PC-3 (cell line): ENCODE measurements at regions not wholly inside any gene's neighbourhood (a gene's known extent, or its start where the extent isn't known, plus 50 kb on each side); places are given as distances from the start of the nearest gene placed in this dataset.

Source experiments
- ATAC-seq: fragments of 200-7000 bp; cut with Tn5 transposase; 2 replicates; pipeline ENCODE4 v1.9.1; 2020; ENCODE audit warnings: mild to moderate bottlenecking, moderate library complexity
- BruUV-seq: library from RNA; stranded (reverse); fragments of 400-500 nt; replicated peaks from 2 replicates; lab custom pipeline; 2021; lab: Mats Ljungman, UMichigan
- CTCF ChIA-PET: fragments of 300-600 bp; sonication (Branson Sonifier 250); formaldehyde crosslinking; loops from one replicate; lab custom pipeline; 2022; ENCODE audit warnings: antibody characterized with exemption; lab: Charles Lee
- POLR2A ChIA-PET: fragments of 300-600 bp; sonication (Branson Sonifier 250); formaldehyde crosslinking; loops from one replicate; lab custom pipeline; 2022; ENCODE audit warnings: antibody characterized with exemption; ENCODE audit not compliant: unreplicated experiment; lab: Charles Lee
- DNase-seq: peaks from one replicate; pipeline ENCODE4 v3.0.0-alpha.2; 2015
- H2AFZ ChIP-seq: fragments of 300-600 bp; sonication (generic); 2 replicates; pipeline ENCODE4 v1.6.0; 2016; ENCODE audit warnings: antibody characterized with exemption, low read length
- H3F3A ChIP-seq: fragments of 300-600 bp; sonication (generic); one replicate; pipeline ENCODE4 v1.6.0; 2017; ENCODE audit warnings: antibody characterized with exemption, low read length, control low read depth, mild to moderate bottlenecking; ENCODE audit not compliant: unreplicated experiment
- H3K27ac ChIP-seq: fragments of 300-600 bp; sonication (generic); 2 replicates; pipeline ENCODE4 v1.5.1; 2016; ENCODE audit warnings: mild to moderate bottlenecking, low read length
- H3K27me3 ChIP-seq: fragments of 300-600 bp; sonication (generic); 2 replicates; pipeline ENCODE4 v1.6.1; 2016; ENCODE audit warnings: low read length, mixed read lengths
- H3K36me3 ChIP-seq: fragments of 300-600 bp; sonication (generic); 2 replicates; pipeline ENCODE4 v1.6.1; 2016; ENCODE audit warnings: low read depth, mixed run types, low read length, mixed read lengths
- H3K4me1 ChIP-seq: fragments of 300-600 bp; sonication (generic); 2 replicates; pipeline ENCODE4 v1.5.1; 2016; ENCODE audit warnings: low read length; ENCODE audit not compliant: insufficient read depth
- H3K4me2 ChIP-seq: fragments of 300-600 bp; sonication (generic); 2 replicates; pipeline ENCODE4 v1.6.0; 2016; ENCODE audit warnings: low read length
- H3K4me3 ChIP-seq: fragments of 300-600 bp; sonication (generic); 2 replicates; pipeline ENCODE4 v1.5.1; 2016; ENCODE audit warnings: mild to moderate bottlenecking, low read length, mixed read lengths
- H3K79me2 ChIP-seq: fragments of 300-600 bp; sonication (generic); 2 replicates; pipeline ENCODE4 v1.6.1; 2017; ENCODE audit warnings: low read length, mixed read lengths
- H3K9ac ChIP-seq: fragments of 300-600 bp; sonication (generic); 2 replicates; pipeline ENCODE4 v1.6.0; 2016; ENCODE audit warnings: mild to moderate bottlenecking, low read length
- H3K9me2 ChIP-seq: fragments of 300-600 bp; sonication (generic); replicated peaks from 2 replicates; pipeline ENCODE4 v1.6.1; 2016; ENCODE audit warnings: mixed run types, low read length, mixed read lengths
- H3K9me3 ChIP-seq: fragments of 300-600 bp; sonication (generic); 2 replicates; pipeline ENCODE4 v1.6.1; 2016; ENCODE audit warnings: low read length, mixed read lengths
- H4K20me1 ChIP-seq: fragments of 300-600 bp; sonication (generic); 2 replicates; pipeline ENCODE4 v1.6.1; 2016; ENCODE audit warnings: low read length, mixed read lengths
- EZH2 ChIP-seq: fragments of 300-600 bp; sonication (generic); IDR thresholded peaks from one replicate; pipeline ENCODE4 v1.6.1; 2017; ENCODE audit warnings: antibody characterized with exemption, mild to moderate bottlenecking, low read length; ENCODE audit not compliant: unreplicated experiment
- EZH2phosphoT487 ChIP-seq: fragments of 300-600 bp; sonication (generic); IDR thresholded peaks from 2 replicates; pipeline ENCODE4 v1.6.1; 2018; ENCODE audit warnings: mild to moderate bottlenecking, antibody characterized with exemption, low read length, borderline replicate concordance
- intact Hi-C: fragments of 100-400 bp; cut with micrococcal nuclease; formaldehyde crosslinking; loops from 2 replicates; pipeline ENCODE4 v1.9.0; 2023
- TF ChIP-seq, protein P1 (sequence below): fragments of 300-600 bp; sonication (generic); conservative IDR thresholded peaks from 2 replicates; pipeline ENCODE4 v1.5.1; 2017; ENCODE audit warnings: antibody characterized with exemption, low read depth, mild to moderate bottlenecking, low read length

DNA sequence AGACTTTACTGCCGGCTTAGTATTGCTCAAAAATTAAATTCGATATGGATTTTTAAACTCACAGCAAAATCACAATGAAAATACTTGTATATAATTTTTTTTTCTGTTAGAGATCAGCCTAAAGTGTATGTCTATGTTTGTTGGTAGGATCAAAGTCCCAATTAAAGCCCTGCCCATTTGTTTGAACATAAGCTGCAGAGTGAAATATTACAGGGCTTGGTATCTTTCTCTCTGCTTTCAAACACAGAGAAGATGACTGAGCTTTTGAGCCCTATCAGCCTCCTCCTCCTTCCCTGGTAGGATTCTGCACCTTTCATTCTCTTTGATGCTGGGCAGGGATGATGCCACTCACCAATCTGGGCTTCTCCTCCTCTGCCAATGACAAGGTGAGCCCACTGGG is 345.4 kb downstream of the PPP1R2C start:
- H3K4me3 ChIP-seq = no peak overlapping the region
- no peaks in the 10 kb centered on the region for H3K79me2 ChIP-seq
- no peak overlapping the region for H2AFZ ChIP-seq
- H3K9me2 ChIP-seq = no peaks in the 10 kb centered on the region
- no peaks in the 10 kb centered on the region for H3K9me3 ChIP-seq
- no peaks in the 10 kb centered on the region for H4K20me1 ChIP-seq
- ChIA-PET POLR2A (no interaction called here), CTCF (no interaction called here)
- TF ChIP-seq, protein P1, sequence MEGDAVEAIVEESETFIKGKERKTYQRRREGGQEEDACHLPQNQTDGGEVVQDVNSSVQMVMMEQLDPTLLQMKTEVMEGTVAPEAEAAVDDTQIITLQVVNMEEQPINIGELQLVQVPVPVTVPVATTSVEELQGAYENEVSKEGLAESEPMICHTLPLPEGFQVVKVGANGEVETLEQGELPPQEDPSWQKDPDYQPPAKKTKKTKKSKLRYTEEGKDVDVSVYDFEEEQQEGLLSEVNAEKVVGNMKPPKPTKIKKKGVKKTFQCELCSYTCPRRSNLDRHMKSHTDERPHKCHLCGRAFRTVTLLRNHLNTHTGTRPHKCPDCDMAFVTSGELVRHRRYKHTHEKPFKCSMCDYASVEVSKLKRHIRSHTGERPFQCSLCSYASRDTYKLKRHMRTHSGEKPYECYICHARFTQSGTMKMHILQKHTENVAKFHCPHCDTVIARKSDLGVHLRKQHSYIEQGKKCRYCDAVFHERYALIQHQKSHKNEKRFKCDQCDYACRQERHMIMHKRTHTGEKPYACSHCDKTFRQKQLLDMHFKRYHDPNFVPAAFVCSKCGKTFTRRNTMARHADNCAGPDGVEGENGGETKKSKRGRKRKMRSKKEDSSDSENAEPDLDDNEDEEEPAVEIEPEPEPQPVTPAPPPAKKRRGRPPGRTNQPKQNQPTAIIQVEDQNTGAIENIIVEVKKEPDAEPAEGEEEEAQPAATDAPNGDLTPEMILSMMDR = no peak
- TF ChIP-seq EZH2 (no peak), EZH2phosphoT487 (no peak)
- intact Hi-C loops = no loop called here
- H3K27me3 ChIP-seq = no peaks in the 10 kb centered on the region
- H3F3A ChIP-seq = no peaks in the 10 kb centered on the region
- ATAC-seq (no peak), DNase-seq (no peak)
- no peak overlapping the region for H3K9ac ChIP-seq
- no TSS peak for BruUV-seq
- H3K36me3 ChIP-seq = no peaks in the 10 kb centered on the region
- H3K27ac ChIP-seq = no peak overlapping the region
- no peak overlapping the region for H3K4me2 ChIP-seq
- H3K4me1 ChIP-seq = no peaks in the 10 kb centered on the region

DNA sequence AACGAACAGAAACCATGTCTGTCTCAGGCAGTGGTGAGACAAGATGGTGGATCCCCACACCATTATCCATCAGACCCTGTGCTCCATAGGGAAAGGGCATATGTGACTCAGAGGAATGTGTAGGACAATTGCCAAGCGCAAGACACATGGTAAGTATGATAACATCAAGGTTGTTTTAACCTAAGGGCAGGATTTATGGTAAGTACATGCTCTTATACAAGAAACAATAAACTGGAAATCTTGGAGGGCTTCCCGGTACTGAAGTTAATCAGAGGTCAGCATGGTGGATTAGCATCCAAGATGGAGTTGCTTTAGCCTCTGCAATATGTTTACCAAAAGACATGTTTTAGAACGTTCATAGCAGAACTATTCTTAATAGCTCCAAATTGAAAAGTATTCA is 355.0 kb downstream of the PPP1R2C start:
- DNase-seq (peak; percentile 13), ATAC-seq (no peak)
- Histone ChIP-seq H3K27me3 (no peaks in the 10 kb centered on the region; the same call in 1 of the 2 replicates), H3K27ac (no peak overlapping the region), H3K9ac (no peak overlapping the region), H3K4me3 (no peak overlapping the region), H3K79me2 (no peaks in the 10 kb centered on the region), H3K4me2 (no peak overlapping the region), H4K20me1 (no peaks in the 10 kb centered on the region), H3K9me3 (no peaks in the 10 kb centered on the region), H3K4me1 (no peaks in the 10 kb centered on the region), H2AFZ (no peak overlapping the region), H3K9me2 (no peaks in the 10 kb centered on the region), H3K36me3 (no peaks in the 10 kb centered on the region), H3F3A (no peaks in the 10 kb centered on the region)
- intact Hi-C loops = no loop called here
- TF ChIP-seq EZH2 (no peak), EZH2phosphoT487 (no peak)
- ChIA-PET POLR2A (no interaction called here), CTCF (no interaction called here)
- no TSS peak for BruUV-seq

DNA sequence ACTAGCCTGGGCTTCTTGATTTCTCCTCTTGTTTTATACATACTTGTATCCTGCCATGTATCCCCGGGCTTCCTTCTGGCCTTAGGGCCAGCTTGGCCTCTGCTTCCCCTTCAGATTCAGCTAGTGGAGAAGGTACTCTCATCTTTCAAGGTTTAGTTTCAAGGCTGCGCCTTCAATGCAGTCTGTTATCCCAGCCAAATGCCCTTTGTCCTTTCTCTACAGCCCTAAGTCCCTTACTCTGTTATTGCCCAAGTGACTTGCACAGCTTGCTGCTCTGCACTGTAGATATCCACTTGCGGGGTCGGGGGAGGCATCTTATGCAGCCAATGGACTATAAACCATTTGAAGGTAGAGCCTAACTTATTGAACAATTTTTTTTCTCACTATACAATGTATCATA is 357.5 kb downstream of the PPP1R2C start:
- ChIA-PET CTCF (no interaction called here), POLR2A (no interaction called here)
- H4K20me1 ChIP-seq = no peaks in the 10 kb centered on the region
- H3K4me3 ChIP-seq = no peak overlapping the region
- H3K4me1 ChIP-seq = no peaks in the 10 kb centered on the region
- no peaks in the 10 kb centered on the region for H3K79me2 ChIP-seq
- no peaks in the 10 kb centered on the region for H3K9me2 ChIP-seq
- no TSS peak for BruUV-seq
- H3K27me3 ChIP-seq = no peaks in the 10 kb centered on the region; the same call in 1 of the 2 replicates
- ATAC-seq = no peak
- no peak overlapping the region for H3K4me2 ChIP-seq
- H3K36me3 ChIP-seq = no peaks in the 10 kb centered on the region
- H3F3A ChIP-seq = no peaks in the 10 kb centered on the region
- H2AFZ ChIP-seq = no peak overlapping the region
- no peak overlapping the region for H3K9ac ChIP-seq
- no peak for DNase-seq
- TF ChIP-seq EZH2 (no peak), EZH2phosphoT487 (no peak)
- TF ChIP-seq, protein P1 = no peak
- no peaks in the 10 kb centered on the region for H3K9me3 ChIP-seq
- H3K27ac ChIP-seq = no peak overlapping the region
- intact Hi-C loops = no loop called here
